PC-9 (cell line): ENCODE measurements at regions not wholly inside any gene's neighbourhood (a gene's known extent, or its start where the extent isn't known, plus 50 kb on each side); places are given as distances from the start of the nearest gene placed in this dataset.

Experiments
- CTCF ChIP-seq: fragments of 200-600 bp; sonication (generic); conservative IDR thresholded peaks from 2 replicates; pipeline ENCODE4 v1.6.1; 2017; ENCODE audit warnings: mixed run types, antibody characterized with exemption, mild to moderate bottlenecking, moderate library complexity
- EZH2 ChIP-seq: fragments of 200-600 bp; sonication (generic); IDR thresholded peaks from 2 replicates; pipeline ENCODE4 v1.8.0; 2017; ENCODE audit warnings: antibody characterized with exemption, low read depth

DNA sequence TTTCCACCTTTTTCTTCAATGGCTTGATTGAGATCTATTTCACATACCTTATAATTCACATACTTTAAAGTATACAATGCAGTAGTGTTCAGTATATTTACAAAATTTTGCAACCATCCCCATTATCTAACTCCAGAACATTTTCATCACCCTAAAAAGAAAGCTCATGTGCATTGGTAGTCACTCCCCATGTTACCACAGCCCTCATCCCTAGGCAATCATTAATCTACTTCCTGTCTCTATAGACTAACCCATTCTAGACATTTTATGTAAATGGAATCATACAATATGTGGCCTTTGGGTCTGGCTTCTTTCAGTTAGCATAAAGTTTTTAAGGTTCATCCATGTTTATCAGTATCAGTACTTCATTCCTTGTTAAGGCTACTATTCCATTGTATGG lies 214.2 kb downstream of the WDR11 start:
- no peak for TF ChIP-seq EZH2
- TF ChIP-seq CTCF: no peak
